Suprapubic skin (tissue), 3 donors: ENCODE measurements at regions not wholly inside any gene's neighbourhood (a gene's known extent, or its start where the extent isn't known, plus 50 kb on each side); places are given as distances from the start of the nearest gene placed in this dataset.

ENCODE experiments used
- EP300 ChIP-seq: sonication (generic); formaldehyde crosslinking; IDR thresholded peaks from one replicate; pipeline ENCODE4 v1.6.1; 2017; ENCODE audit warnings: antibody characterized with exemption
- POLR2A ChIP-seq, 2 donors: fragments of 450-650 bp; IDR thresholded peaks; one replicate each; pipeline ENCODE4 v1.6.1; 2017; ENCODE audit warnings: antibody characterized with exemption in 2 of 2, mild to moderate bottlenecking in 2 of 2, moderate library complexity in 2 of 2
- TF ChIP-seq, protein P1 (sequence below), 2 donors: fragments of 200-600 bp in 1 of 2; fragments of 450-650 bp in 1 of 2; sonication (generic) in 1 of 2; IDR thresholded peaks; one replicate each; pipeline ENCODE4 v1.5.1; 2016 to 2019; ENCODE audit warnings: antibody characterized with exemption in 2 of 2, mild to moderate bottlenecking in 1 of 2, moderate library complexity in 1 of 2

DNA sequence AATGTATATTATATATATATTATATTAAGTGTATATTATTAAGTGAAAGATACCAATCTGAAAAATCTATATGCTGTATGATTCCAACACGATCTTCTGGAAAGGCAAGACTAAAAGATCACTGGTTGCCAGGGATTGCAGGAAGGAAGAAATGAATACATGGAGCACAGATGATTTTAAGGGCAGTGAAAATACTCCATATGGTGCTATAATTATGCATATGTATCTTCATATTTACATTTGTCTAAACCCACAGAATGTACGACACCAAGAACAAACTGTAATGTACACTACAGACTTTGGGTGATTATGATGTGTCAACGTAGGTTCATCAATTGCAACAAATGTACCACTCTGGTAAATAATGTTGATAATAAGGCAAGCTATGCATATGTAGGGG is 194.7 kb upstream of the MME start:
- TF ChIP-seq, protein P1, sequence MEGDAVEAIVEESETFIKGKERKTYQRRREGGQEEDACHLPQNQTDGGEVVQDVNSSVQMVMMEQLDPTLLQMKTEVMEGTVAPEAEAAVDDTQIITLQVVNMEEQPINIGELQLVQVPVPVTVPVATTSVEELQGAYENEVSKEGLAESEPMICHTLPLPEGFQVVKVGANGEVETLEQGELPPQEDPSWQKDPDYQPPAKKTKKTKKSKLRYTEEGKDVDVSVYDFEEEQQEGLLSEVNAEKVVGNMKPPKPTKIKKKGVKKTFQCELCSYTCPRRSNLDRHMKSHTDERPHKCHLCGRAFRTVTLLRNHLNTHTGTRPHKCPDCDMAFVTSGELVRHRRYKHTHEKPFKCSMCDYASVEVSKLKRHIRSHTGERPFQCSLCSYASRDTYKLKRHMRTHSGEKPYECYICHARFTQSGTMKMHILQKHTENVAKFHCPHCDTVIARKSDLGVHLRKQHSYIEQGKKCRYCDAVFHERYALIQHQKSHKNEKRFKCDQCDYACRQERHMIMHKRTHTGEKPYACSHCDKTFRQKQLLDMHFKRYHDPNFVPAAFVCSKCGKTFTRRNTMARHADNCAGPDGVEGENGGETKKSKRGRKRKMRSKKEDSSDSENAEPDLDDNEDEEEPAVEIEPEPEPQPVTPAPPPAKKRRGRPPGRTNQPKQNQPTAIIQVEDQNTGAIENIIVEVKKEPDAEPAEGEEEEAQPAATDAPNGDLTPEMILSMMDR (IDR thresholded peaks at IDR 0.05) = no peak
- no peak for TF ChIP-seq POLR2A (IDR thresholded peaks at IDR 0.05)
- TF ChIP-seq EP300 = no peak
